ENCODE measurements at regions not wholly inside any gene's neighbourhood (a gene's known extent, or its start where the extent isn't known, plus 50 kb on each side); places are given as distances from the start of the nearest gene placed in this dataset.

DNA sequence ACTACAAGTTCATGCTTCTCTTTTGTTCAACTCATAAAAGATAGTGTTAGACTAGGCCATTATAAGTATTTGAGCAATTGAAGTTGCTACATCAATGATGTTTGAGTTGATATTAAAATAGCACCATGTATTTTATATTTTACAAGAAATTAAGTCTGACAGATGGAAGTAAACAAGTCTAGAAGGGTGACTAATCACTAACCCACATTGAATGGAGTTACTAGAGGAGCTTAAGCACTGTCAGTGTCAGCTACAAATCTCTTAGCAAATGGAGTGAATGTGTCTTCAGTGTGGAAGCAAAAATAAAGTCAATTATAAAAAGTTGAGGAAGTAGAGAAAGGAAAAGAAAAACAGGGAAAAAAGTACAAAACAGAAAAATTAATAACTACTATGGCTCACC, 592.5 kb downstream of the PCDH18 start:
- TF ChIP-seq, protein P1, sequence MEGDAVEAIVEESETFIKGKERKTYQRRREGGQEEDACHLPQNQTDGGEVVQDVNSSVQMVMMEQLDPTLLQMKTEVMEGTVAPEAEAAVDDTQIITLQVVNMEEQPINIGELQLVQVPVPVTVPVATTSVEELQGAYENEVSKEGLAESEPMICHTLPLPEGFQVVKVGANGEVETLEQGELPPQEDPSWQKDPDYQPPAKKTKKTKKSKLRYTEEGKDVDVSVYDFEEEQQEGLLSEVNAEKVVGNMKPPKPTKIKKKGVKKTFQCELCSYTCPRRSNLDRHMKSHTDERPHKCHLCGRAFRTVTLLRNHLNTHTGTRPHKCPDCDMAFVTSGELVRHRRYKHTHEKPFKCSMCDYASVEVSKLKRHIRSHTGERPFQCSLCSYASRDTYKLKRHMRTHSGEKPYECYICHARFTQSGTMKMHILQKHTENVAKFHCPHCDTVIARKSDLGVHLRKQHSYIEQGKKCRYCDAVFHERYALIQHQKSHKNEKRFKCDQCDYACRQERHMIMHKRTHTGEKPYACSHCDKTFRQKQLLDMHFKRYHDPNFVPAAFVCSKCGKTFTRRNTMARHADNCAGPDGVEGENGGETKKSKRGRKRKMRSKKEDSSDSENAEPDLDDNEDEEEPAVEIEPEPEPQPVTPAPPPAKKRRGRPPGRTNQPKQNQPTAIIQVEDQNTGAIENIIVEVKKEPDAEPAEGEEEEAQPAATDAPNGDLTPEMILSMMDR (conservative IDR thresholded peaks at IDR 0.05) = no peak
- TF ChIP-seq EZH2 (IDR thresholded peaks at IDR 0.05; ENCODE audit: low read depth) = no peak

All from PC-9 (cell line).